Heart left ventricle (tissue), 13 donors: ENCODE measurements at regions not wholly inside any gene's neighbourhood (a gene's known extent, or its start where the extent isn't known, plus 50 kb on each side); places are given as distances from the start of the nearest gene placed in this dataset.

Experiments
- CTCF ChIP-seq, 12 donors: fragments of 200-600 bp; sonication (generic) in 4 of 12; IDR thresholded peaks; one replicate each; pipeline versions ENCODE4 v1.5.0 to v1.8.0; 2018 to 2022; ENCODE audit warnings: antibody characterized with exemption in 12 of 12, mild to moderate bottlenecking in 5 of 12
- POLR2A ChIP-seq, 2 donors: fragments of 450-650 bp; IDR thresholded peaks; one replicate each; pipeline ENCODE4 v1.6.1; 2017; ENCODE audit warnings: antibody characterized with exemption in 2 of 2, mild to moderate bottlenecking in 2 of 2, moderate library complexity in 2 of 2
- donor health status: ischemic (EF 13 %, LVEDD 7.1; RV severe dilation, severe dysfunction).
- donor health status: DM: no; HTN: yes; CAD: no.
- donor health status: DM: no; HTN: no; CAD: no.
- donor health status: ischemic (EF 25% LVEDD 6.9; RV normal size, moderate dysfunction).
- donor health status: ischemic (EF 25% LVEDD 5.7; RV mildly dilated, moderate dysfunction).
- donor health status: ischemic (EF 35%, LVEDD 5.7; RV mildly dilated, moderate dysfunction).
- donor health status: nonischemic (EF 11% LVEDD 7.7; RV severe dilation, severe dysfunction).
- donor health status: DM: yes; HTN: yes; CAD: no.
- donor health status: PGD.
- donor health status: ischemic (EF 29% LVEDD 5.4; RV normal size, mild dysfunction).
- donor health status: nonischemic (EF 23%, LVEDD 6.1; RV moderate dilation, normal function).

- TF ChIP-seq CTCF (IDR thresholded peaks at IDR 0.05) (no peak), POLR2A (IDR thresholded peaks at IDR 0.05) (no peak)
Observed at GRCh38 chr5:68646144-68646543, 430.6 kb downstream of the PIK3R1 start.
